Fibroblast of skin of back (primary cell): ENCODE measurements at regions not wholly inside any gene's neighbourhood (a gene's known extent, or its start where the extent isn't known, plus 50 kb on each side); places are given as distances from the start of the nearest gene placed in this dataset.

Source experiments
- DNase-seq: peaks from one replicate; pipeline ENCODE4 v3.0.0-alpha.2; 2013

GRCh38 chr11:32318071-32319055 is 117.0 kb downstream of the WT1 start:
- no peak for DNase-seq

DNA sequence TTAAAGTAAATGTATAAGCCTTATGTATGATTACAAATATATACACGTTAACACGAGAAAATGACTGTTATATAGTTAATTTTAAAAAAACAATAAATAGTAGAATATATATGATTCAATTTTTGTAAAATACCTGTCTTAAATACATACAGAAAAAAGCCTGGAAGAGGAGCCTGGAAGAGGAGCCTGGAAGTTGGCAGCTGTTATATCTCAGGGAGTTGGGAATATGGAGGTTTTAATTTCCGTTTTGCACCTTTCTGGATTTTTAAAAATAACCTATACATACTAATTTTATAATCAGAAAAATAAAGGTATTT is 111.6 kb downstream of the WT1 start:
- DNase-seq, result no peak

GRCh38 chr11:32325187-32325586 is 110.2 kb downstream of the WT1 start:
- DNase-seq, result no peak

DNA sequence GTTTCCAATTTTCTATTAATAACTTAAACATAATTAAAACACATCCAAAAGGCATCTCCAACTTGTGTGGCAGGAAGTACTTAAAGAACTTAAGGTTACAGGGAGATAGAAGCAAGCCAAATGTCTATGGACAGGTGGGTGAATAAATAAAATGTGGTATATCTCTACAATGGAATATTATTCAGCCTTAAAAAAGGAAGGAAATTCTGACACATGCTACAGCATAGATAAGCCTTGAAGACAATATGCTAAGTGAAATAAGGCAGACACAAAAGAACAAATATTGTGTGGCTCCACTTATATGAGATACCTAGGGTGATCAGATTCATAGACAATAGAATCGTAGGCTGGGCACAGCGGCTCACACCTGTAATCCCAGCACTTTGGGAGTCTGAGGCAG is 109.6 kb downstream of the WT1 start:
- DNase-seq, result no peak

DNA sequence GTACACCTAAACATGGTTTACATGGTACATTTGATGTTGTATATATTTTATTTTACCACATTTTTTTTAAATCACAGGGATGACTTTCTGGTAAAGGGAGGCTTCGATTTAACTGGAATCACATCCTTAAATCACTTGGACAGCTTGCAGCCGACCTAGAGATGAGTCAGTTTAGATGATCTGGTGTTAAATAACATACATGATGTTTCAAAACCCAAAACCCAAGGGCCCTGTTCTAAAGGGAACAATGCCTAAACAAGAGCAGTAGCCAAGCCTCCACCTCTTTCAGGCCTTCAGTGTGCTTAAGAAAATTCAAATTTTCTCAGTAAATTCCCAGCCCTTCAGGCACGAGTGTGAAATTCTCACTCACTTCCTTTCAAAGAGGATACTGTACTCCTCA is 108.8 kb downstream of the WT1 start:
- no peak for DNase-seq

DNA sequence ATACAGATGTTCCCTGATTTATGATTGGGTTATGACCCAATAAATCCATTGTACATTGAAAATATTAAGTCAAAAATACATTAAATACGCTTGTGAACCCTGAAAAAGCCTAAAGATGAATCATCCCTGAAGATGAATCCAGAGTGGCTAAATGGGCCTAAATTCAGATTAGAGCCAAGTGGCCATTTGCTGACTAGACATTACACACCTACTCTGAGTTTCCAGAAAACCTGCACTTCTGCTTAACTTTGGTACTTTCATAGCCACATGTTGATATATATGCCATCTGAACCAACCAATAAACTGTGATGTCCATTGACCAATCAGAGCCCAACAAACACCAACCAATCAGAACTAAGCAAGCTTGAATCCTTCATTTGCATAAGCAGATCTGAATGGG is 106.9 kb downstream of the WT1 start:
- no peak for DNase-seq

- no peak for DNase-seq
Observed at GRCh38 chr11:32331098-32331497, 104.2 kb downstream of the WT1 start.

DNA sequence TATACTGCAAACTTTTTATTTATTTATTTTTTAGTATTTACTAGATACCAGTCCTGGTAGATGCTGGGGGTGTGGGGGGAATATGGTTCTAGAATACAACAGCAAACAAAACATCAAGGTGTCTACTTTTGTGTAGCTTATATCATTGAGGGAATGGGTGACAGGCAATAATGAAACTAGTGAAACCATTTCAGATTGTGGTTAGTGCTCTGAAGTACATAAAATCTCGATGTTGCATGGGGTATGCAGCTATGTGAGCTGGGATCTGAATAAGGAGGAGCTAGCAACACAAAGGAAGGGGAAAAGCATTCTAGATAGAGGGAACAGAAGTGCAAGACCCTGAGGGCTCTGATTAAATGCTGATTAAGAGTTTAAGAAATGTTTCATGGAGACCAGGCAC is 103.5 kb downstream of the WT1 start:
- DNase-seq, result no peak

- no peak for DNase-seq
Observed at GRCh38 chr11:32332990-32333319, 102.4 kb downstream of the WT1 start.

GRCh38 chr11:32333320-32333991 is 101.9 kb downstream of the WT1 start:
- peak; percentile 57 for DNase-seq

DNA sequence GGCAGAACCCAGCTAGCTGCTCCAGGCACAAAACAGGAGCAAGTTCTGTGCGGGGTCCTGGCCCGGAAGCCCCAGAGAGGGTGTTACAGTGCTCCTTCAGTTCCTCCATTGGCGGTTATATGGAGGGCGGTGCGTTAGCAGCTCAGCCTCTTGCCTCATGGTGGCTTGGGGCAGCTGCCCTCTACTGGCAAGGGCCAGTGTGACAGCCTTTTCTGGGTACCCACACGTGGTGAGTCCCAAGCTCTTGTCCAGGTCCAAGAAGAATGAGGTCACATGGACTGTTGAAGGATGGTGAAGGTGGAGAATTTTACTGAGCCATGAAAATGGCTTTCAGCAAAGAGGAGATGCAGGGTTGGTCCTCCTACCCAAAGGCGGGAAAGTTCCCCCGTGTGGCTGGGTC is 100.5 kb downstream of the WT1 start:
- no peak for DNase-seq
